ENCODE measurements at regions not wholly inside any gene's neighbourhood (a gene's known extent, or its start where the extent isn't known, plus 50 kb on each side); places are given as distances from the start of the nearest gene placed in this dataset.

DNA sequence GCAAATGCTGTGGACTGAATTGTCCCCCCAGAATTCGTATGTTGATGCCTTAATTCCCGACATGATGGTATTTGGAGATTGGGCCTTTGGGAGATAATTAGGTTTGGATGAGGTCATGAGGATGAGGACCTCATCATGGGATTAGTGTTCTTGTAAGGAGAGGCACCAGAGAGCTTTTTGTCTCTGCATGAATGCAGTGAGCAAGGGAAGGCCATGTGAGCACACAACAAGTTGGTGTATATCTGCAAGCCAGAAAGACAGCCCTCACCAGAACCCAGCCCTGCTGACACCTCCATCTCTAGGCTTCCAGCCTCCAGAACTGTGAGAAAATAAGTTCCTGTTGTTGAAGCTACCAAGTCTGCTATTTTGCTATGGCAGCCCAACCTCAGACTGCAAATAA is 51.9 kb upstream of the SMCO2 start:
- TF ChIP-seq, protein P1, sequence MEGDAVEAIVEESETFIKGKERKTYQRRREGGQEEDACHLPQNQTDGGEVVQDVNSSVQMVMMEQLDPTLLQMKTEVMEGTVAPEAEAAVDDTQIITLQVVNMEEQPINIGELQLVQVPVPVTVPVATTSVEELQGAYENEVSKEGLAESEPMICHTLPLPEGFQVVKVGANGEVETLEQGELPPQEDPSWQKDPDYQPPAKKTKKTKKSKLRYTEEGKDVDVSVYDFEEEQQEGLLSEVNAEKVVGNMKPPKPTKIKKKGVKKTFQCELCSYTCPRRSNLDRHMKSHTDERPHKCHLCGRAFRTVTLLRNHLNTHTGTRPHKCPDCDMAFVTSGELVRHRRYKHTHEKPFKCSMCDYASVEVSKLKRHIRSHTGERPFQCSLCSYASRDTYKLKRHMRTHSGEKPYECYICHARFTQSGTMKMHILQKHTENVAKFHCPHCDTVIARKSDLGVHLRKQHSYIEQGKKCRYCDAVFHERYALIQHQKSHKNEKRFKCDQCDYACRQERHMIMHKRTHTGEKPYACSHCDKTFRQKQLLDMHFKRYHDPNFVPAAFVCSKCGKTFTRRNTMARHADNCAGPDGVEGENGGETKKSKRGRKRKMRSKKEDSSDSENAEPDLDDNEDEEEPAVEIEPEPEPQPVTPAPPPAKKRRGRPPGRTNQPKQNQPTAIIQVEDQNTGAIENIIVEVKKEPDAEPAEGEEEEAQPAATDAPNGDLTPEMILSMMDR (conservative IDR thresholded peaks at IDR 0.05) = no peak
- no peak for TF ChIP-seq ZFX (IDR thresholded peaks at IDR 0.05)

All from C4-2B (cell line).